H1 (cell line): ENCODE measurements at regions not wholly inside any gene's neighbourhood (a gene's known extent, or its start where the extent isn't known, plus 50 kb on each side); places are given as distances from the start of the nearest gene placed in this dataset.

Source experiments
- CTCF ChIA-PET: fragments of 300-600 bp; sonication (Branson Sonifier 250); formaldehyde crosslinking; loops from one replicate; lab custom pipeline; 2021; ENCODE audit not compliant: partially characterized antibody; lab: Charles Lee
- POLR2A ChIA-PET: fragments of 300-600 bp; sonication (Branson Sonifier 250); formaldehyde crosslinking; loops from one replicate; lab custom pipeline; 2021; ENCODE audit warnings: inconsistent platforms; ENCODE audit not compliant: partially characterized antibody; lab: Charles Lee
- DNase-seq, 2 experiments: peaks; one replicate each; pipeline versions ENCODE4 v3.0.0 to v3.0.0-alpha.2; 2010 to 2022; ENCODE audit warnings: low spot score in 2 of 2, low read depth in 1 of 2, mixed read lengths in 1 of 2
- FAIRE-seq: peaks from 2 replicates; lab custom pipeline; 2011; peaks lifted over from hg19 to GRCh38; lab: Jason Lieb, UNC
- H2AFZ ChIP-seq: 2 replicates; pipeline ENCODE4 v1.8.1; 2012; ENCODE audit warnings: low read length, inconsistent platforms
- H2AK5ac ChIP-seq: 2 replicates; pipeline ENCODE4 v1.6.1; 2013; ENCODE audit warnings: low read depth, low read length
- H2BK120ac ChIP-seq: replicated peaks from 2 replicates; pipeline ENCODE3; 2013; ENCODE audit warnings: low read depth, low read length, inconsistent platforms
- H2BK12ac ChIP-seq: 2 replicates; pipeline ENCODE4 v1.6.1; 2013; ENCODE audit warnings: low read depth, low read length
- H2BK15ac ChIP-seq: 2 replicates; pipeline ENCODE4 v1.6.1; 2013; ENCODE audit warnings: low read length
- H2BK20ac ChIP-seq: 2 replicates; pipeline ENCODE4 v1.6.1; 2013; ENCODE audit warnings: low read length
- H2BK5ac ChIP-seq: 2 replicates; pipeline ENCODE4 v1.6.1; 2013; ENCODE audit warnings: low read depth, low read length
- H3K14ac ChIP-seq: 2 replicates; pipeline ENCODE4 v1.6.1; 2013; ENCODE audit warnings: inconsistent platforms; ENCODE audit not compliant: insufficient read length
- H3K18ac ChIP-seq: 2 replicates; pipeline ENCODE4 v1.6.1; 2013; ENCODE audit warnings: low read length; ENCODE audit errors: extremely low read depth
- H3K23ac ChIP-seq: 2 replicates; pipeline ENCODE4 v1.6.1; 2013; ENCODE audit warnings: inconsistent platforms; ENCODE audit not compliant: insufficient read length
- H3K23me2 ChIP-seq: 2 replicates; pipeline ENCODE4 v1.6.1; 2013; ENCODE audit warnings: low read depth, low read length
- H3K27ac ChIP-seq: 2 replicates; pipeline ENCODE4 v1.6.1; 2011; ENCODE audit warnings: low read depth, low read length, inconsistent platforms
- H3K27me3 ChIP-seq, 4 experiments: replicated peaks in 1 of 4; 1 replicate in 1 of 4; 2 replicates in 3 of 4; pipeline versions ENCODE4 v1.6.1 to v1.8.1; 2011 to 2013; ENCODE audit warnings: low read length in 3 of 4, mild to moderate bottlenecking in 3 of 4, inconsistent platforms in 2 of 4, mixed read lengths in 2 of 4, moderate library complexity in 1 of 4; ENCODE audit not compliant: control insufficient read depth in 3 of 4, insufficient read depth in 3 of 4; ENCODE audit errors: extremely low read depth in 1 of 4
- H3K36me3 ChIP-seq, 4 experiments: 2 replicates each; pipeline versions ENCODE4 v1.6.1 to v1.8.1; 2011 to 2013; ENCODE audit warnings: mild to moderate bottlenecking in 4 of 4, low read length in 3 of 4, moderate library complexity in 2 of 4, control low read depth in 1 of 4, inconsistent platforms in 1 of 4; ENCODE audit not compliant: insufficient read depth in 4 of 4, control insufficient read depth in 2 of 4
- H3K4ac ChIP-seq: replicated peaks from 2 replicates; pipeline ENCODE3; 2013; ENCODE audit warnings: low read length, low read depth, mixed read lengths, inconsistent platforms; ENCODE audit not compliant: insufficient read length
- H3K4me1 ChIP-seq, 4 experiments: replicated peaks in 1 of 4; 1 replicate in 1 of 4; 2 replicates in 3 of 4; pipeline versions ENCODE4 v1.6.1 to v1.8.1; 2011 to 2013; ENCODE audit warnings: low read length in 3 of 4, inconsistent platforms in 2 of 4, mixed read lengths in 1 of 4; ENCODE audit not compliant: insufficient read depth in 4 of 4, control insufficient read depth in 3 of 4
- H3K4me2 ChIP-seq, 2 experiments: 2 replicates each; pipeline versions ENCODE4 v1.6.1 to v1.8.1; 2011 to 2013; ENCODE audit warnings: low read depth in 2 of 2, low read length in 2 of 2, control low read depth in 1 of 2, inconsistent platforms in 1 of 2, mild to moderate bottlenecking in 1 of 2; ENCODE audit not compliant: insufficient read depth in 1 of 2
- H3K4me3 ChIP-seq, 4 experiments: fragments of 200-600, 300-600 bp in 1 of 4; sonication (generic), shearing (Covaris generic), sonication (Bioruptor Twin) in 1 of 4; 2 replicates each; pipeline versions ENCODE4 v1.5.1 to v1.8.1; 2011 to 2016; ENCODE audit warnings: low read length in 4 of 4, low read depth in 3 of 4, control low read depth in 2 of 4, inconsistent platforms in 2 of 4, mild to moderate bottlenecking in 2 of 4, mixed read lengths in 1 of 4, moderate library complexity in 1 of 4; ENCODE audit not compliant: insufficient read depth in 2 of 4; ENCODE audit errors: extremely low read depth in 1 of 4
- H3K56ac ChIP-seq: replicated peaks from 2 replicates; pipeline ENCODE3; 2013; ENCODE audit warnings: low read depth, mild to moderate bottlenecking, mixed read lengths, low read length, inconsistent platforms; ENCODE audit not compliant: insufficient read length
- H3K79me1 ChIP-seq: 2 replicates; pipeline ENCODE4 v1.6.1; 2013; ENCODE audit warnings: low read depth, low read length, control low read depth
- H3K79me2 ChIP-seq, 2 experiments: 2 replicates each; pipeline versions ENCODE4 v1.6.1 to v1.8.1; 2012 to 2013; ENCODE audit warnings: low read length in 2 of 2, mild to moderate bottlenecking in 2 of 2, inconsistent platforms in 1 of 2; ENCODE audit not compliant: insufficient read depth in 2 of 2, control insufficient read depth in 1 of 2
- H3K9ac ChIP-seq, 4 experiments: replicated peaks in 1 of 4; 1 replicate in 1 of 4; 2 replicates in 3 of 4; pipeline versions ENCODE4 v1.6.1 to v1.8.1; 2011 to 2013; ENCODE audit warnings: low read depth in 3 of 4, low read length in 3 of 4, control low read depth in 2 of 4, mild to moderate bottlenecking in 2 of 4, moderate library complexity in 2 of 4, inconsistent platforms in 1 of 4; ENCODE audit errors: extremely low read depth in 1 of 4
- H3K9me3 ChIP-seq, 2 experiments: 2 replicates each; pipeline versions ENCODE4 v1.6.1 to v1.8.1; 2012 to 2013; ENCODE audit warnings: mild to moderate bottlenecking in 2 of 2, moderate library complexity in 2 of 2, control low read depth in 1 of 2, inconsistent platforms in 1 of 2, low read depth in 1 of 2, low read length in 1 of 2, mixed read lengths in 1 of 2; ENCODE audit not compliant: insufficient read depth in 2 of 2
- H4K20me1 ChIP-seq, 2 experiments: replicated peaks in 1 of 2; 2 replicates each; pipeline versions ENCODE3 to v1.8.1; 2011 to 2013; ENCODE audit warnings: inconsistent platforms in 2 of 2, low read length in 2 of 2, mild to moderate bottlenecking in 1 of 2; ENCODE audit not compliant: insufficient read depth in 2 of 2, control insufficient read depth in 1 of 2
- H4K5ac ChIP-seq: 2 replicates; pipeline ENCODE4 v1.6.1; 2013; ENCODE audit warnings: low read length, low read depth, mixed read lengths, inconsistent platforms; ENCODE audit not compliant: insufficient read length
- H4K8ac ChIP-seq: 2 replicates; pipeline ENCODE4 v1.8.0; 2013; ENCODE audit warnings: mild to moderate bottlenecking, moderate library complexity, low read length, inconsistent platforms; ENCODE audit not compliant: insufficient read depth; ENCODE audit errors: extremely low read depth
- H4K91ac ChIP-seq: replicated peaks from 2 replicates; pipeline ENCODE3; 2013; ENCODE audit warnings: low read length, mixed read lengths, inconsistent platforms; ENCODE audit not compliant: insufficient read length
- ATF2 ChIP-seq: IDR thresholded peaks from 2 replicates; pipeline ENCODE4 v1.6.1; 2012; ENCODE audit warnings: low read length, inconsistent platforms
- BCL11A ChIP-seq, 2 experiments: IDR thresholded peaks; one replicate each; pipeline ENCODE4 v1.6.1; 2011; ENCODE audit warnings: low read depth in 2 of 2, low read length in 2 of 2, mild to moderate bottlenecking in 2 of 2
- CTBP2 ChIP-seq: IDR thresholded peaks from 2 replicates; pipeline ENCODE4 v1.7.0; 2011; ENCODE audit warnings: borderline replicate concordance, mild to moderate bottlenecking, moderate library complexity, mixed read lengths, low read length; ENCODE audit not compliant: insufficient read depth, insufficient read length
- E2F6 ChIP-seq: IDR thresholded peaks from 2 replicates; pipeline ENCODE4 v1.6.1; 2012; ENCODE audit warnings: inconsistent platforms
- GABPA ChIP-seq: IDR thresholded peaks from 2 replicates; pipeline ENCODE4 v1.6.1; 2011; ENCODE audit warnings: mild to moderate bottlenecking, low read length, moderate library complexity, borderline replicate concordance; ENCODE audit not compliant: insufficient read depth
- JUN ChIP-seq: IDR thresholded peaks from 2 replicates; pipeline ENCODE4 v1.6.1; 2011; ENCODE audit warnings: low read depth, mild to moderate bottlenecking, improper control_type of control experiment, low read length
- JUND ChIP-seq: IDR thresholded peaks from 2 replicates; pipeline ENCODE4 v1.6.1; 2011; ENCODE audit warnings: mild to moderate bottlenecking, improper control_type of control experiment, low read length
- MAFK ChIP-seq: IDR thresholded peaks from 2 replicates; pipeline ENCODE4 v1.6.1; 2012; ENCODE audit warnings: low read depth, mild to moderate bottlenecking, improper control_type of control experiment, low read length
- POLR2A ChIP-seq, 2 experiments: IDR thresholded peaks; 1 replicate in 1 of 2; 2 replicates in 1 of 2; pipeline ENCODE4 v1.6.1; 2011; ENCODE audit warnings: low read depth in 2 of 2, low read length in 2 of 2, mild to moderate bottlenecking in 2 of 2; ENCODE audit errors: control extremely low read depth in 1 of 2
- POU5F1 ChIP-seq: IDR thresholded peaks from 2 replicates; pipeline ENCODE4 v1.6.1; 2011; ENCODE audit warnings: low read depth, mild to moderate bottlenecking, low read length, moderate library complexity
- RBBP5 ChIP-seq: IDR thresholded peaks from 2 replicates; pipeline ENCODE4 v1.7.1; 2012; ENCODE audit warnings: low read depth, mild to moderate bottlenecking, inconsistent platforms, low read length, moderate library complexity, borderline replicate concordance
- SUZ12 ChIP-seq: fragments of 200-600 bp; sonication (generic); IDR thresholded peaks from 2 replicates; pipeline ENCODE4 v1.6.1; 2012; ENCODE audit warnings: mild to moderate bottlenecking, inconsistent platforms, low read length, moderate library complexity, mixed read lengths
- TCF12 ChIP-seq: IDR thresholded peaks from 2 replicates; pipeline ENCODE4 v1.6.1; 2011; ENCODE audit warnings: low read depth, mild to moderate bottlenecking, low read length
- YY1 ChIP-seq: IDR thresholded peaks from 2 replicates; pipeline ENCODE4 v1.6.1; 2011; ENCODE audit warnings: low read depth, mild to moderate bottlenecking, low read length
- WGBS, 2 experiments: shearing (Covaris generic) in 1 of 2; methylation state at CpG; one replicate each; pipeline versions ENCODE4 v1.1.6 to v1.1.7; 2013 to 2015; ENCODE audit warnings: low lambda C conversion rate in 2 of 2, mixed read lengths in 2 of 2, inconsistent platforms in 1 of 2, low coverage in 1 of 2, missing lambda C conversion rate in 1 of 2; ENCODE audit not compliant: insufficient replicate concordance in 2 of 2, insufficient coverage in 1 of 2, insufficient read length in 1 of 2; ENCODE audit errors: extremely low coverage in 1 of 2, missing lambda C conversion rate in 1 of 2; 5-methylcytosine and 5-hydroxymethylcytosine counted together

GRCh38 chr5:91884036-91884435 is 500.9 kb upstream of the ARRDC3 start:
- Histone ChIP-seq H2BK120ac (no peak overlapping the region), H3K36me3 (no peaks in the 10 kb centered on the region), H3K56ac (no peak overlapping the region), H3K9ac (no peak overlapping the region), H3K4me3 (no peak overlapping the region), H2BK15ac (no peak overlapping the region), H3K27me3 (no peaks in the 10 kb centered on the region), H3K79me2 (no peaks in the 10 kb centered on the region), H3K4me2 (no peak overlapping the region), H3K4me1 (no peaks in the 10 kb centered on the region), H3K27ac (no peak overlapping the region), H4K91ac (no peak overlapping the region), H3K23me2 (no peaks in the 10 kb centered on the region), H3K9me3 (no peaks in the 10 kb centered on the region), H3K4ac (no peak overlapping the region), H4K20me1 (no peaks in the 10 kb centered on the region), H3K18ac (no peak overlapping the region), H2BK20ac (no peak overlapping the region), H2AFZ (no peak overlapping the region), H3K79me1 (no peaks in the 10 kb centered on the region), H2BK5ac (no peak overlapping the region), H2AK5ac (no peak overlapping the region), H4K8ac (no peak overlapping the region), H2BK12ac (no peak overlapping the region), H4K5ac (no peak overlapping the region), H3K23ac (no peak overlapping the region), H3K14ac (no peak overlapping the region)
- FAIRE-seq (no peak), DNase-seq (no peak)
- CTCF ChIA-PET, result no interaction called here
- WGBS, 2 experiments, result 92% methylated on average over 1 of the region's 1 CpG; no CpG with 5 or more reads in 1 of the 2 experiments
- POLR2A ChIA-PET, result no interaction called here
- TF ChIP-seq POU5F1, result no peak
- TF ChIP-seq SUZ12, result no peak
- no peak for TF ChIP-seq TCF12
- no peak for TF ChIP-seq ATF2
- TF ChIP-seq JUND, result no peak
- TF ChIP-seq BCL11A (IDR thresholded peaks at IDR 0.05; ENCODE audit: low read depth in 2 of 2, low read length in 2 of 2), result no peak
- TF ChIP-seq GABPA, result no peak
- TF ChIP-seq RBBP5, result no peak
- TF ChIP-seq CTBP2, result no peak
- no peak for TF ChIP-seq E2F6
- TF ChIP-seq MAFK, result no peak
- TF ChIP-seq JUN, result no peak
- no peak for TF ChIP-seq POLR2A (IDR thresholded peaks at IDR 0.05; ENCODE audit: control extremely low read depth in 1 of 2, low read depth in 2 of 2, low read length in 2 of 2)
- no peak for TF ChIP-seq YY1
